Stimulated activated naive CD8-positive, alpha-beta T cell treated with anti-CD3 and anti-CD28 coated beads, Interleukin-15, Interleukin-2, amounts not matched to agents 100 ng/mL and 50 ng/mL, for 24 hours (primary cell): ENCODE measurements at regions not wholly inside any gene's neighbourhood (a gene's known extent, or its start where the extent isn't known, plus 50 kb on each side); places are given as distances from the start of the nearest gene placed in this dataset.

Source experiments
- H3K27ac Mint-ChIP-seq: one replicate; pipeline ENCODE4 v1.8.0; 2021; ENCODE audit warnings: mild to moderate bottlenecking, mixed read lengths
- H3K27me3 Mint-ChIP-seq: one replicate; pipeline ENCODE4 v1.8.0; 2021; ENCODE audit warnings: mixed read lengths
- H3K36me3 Mint-ChIP-seq: one replicate; pipeline ENCODE4 v1.8.0; 2021; ENCODE audit warnings: low read depth, mixed read lengths
- H3K4me1 Mint-ChIP-seq: one replicate; pipeline ENCODE4 v1.8.0; 2021; ENCODE audit warnings: low read depth, mixed read lengths
- H3K4me3 Mint-ChIP-seq: one replicate; pipeline ENCODE4 v1.8.0; 2021; ENCODE audit warnings: mild to moderate bottlenecking, mixed read lengths
- H3K9me3 Mint-ChIP-seq: one replicate; pipeline ENCODE4 v1.8.0; 2021; ENCODE audit warnings: mixed read lengths

DNA sequence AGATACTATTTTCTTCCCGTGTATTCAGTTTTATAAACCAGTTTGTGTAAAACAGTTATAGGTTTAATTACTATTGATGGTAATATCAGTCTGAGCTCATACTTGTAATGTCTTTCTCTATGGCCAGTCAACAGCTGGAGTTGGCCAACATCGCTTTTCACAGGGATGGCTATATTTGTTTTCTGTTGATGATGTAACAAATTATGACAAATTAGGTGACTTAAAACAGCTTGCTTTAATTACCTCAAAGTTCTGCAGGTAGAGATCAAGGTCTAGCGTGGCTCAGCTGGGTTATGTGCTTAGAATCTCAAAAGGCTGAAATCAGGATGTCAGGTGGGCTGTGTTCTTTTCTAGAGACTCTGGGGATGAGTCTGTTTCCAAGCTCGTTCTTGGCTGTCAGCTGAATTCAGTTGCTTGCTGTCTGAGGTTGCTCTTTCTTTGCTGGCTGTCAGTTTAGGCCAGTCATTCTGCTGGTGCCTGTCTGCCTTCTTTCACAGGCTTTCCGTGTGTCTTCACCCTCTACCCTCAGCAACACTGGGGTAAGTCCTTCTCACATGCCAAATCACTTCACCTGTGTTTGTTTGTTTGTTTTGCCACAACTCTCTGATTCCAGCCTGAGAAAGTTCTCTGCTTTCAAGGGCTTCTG is 370.2 kb upstream of the E2F7 start:
- Mint-ChIP-seq H3K27ac (no peak overlapping the region), H3K36me3 (no peaks in the 10 kb centered on the region), H3K4me3 (no peak overlapping the region)

DNA sequence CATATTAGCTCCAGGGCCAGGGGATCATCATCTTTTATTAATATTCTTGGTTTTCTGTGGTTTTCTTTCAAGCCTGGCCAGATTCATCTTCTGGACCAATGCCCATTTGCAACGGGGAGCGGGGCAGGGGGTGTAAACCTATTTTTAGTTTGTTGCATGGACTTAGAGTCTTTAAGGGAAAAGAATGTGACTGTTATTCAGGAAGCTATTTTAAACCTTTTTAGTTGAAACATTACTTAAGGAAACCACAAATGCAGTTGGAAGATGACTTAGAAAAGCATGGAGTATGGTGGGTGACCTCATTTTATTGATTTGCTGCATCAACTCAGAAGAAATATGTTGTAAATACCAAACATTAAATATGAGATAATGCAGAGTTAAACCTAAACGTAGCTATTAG is 368.4 kb upstream of the E2F7 start:
- Mint-ChIP-seq H3K9me3 (no peaks in the 10 kb centered on the region), H3K4me1 (no peaks in the 10 kb centered on the region), H3K4me3 (no peak overlapping the region), H3K27me3 (no peaks in the 10 kb centered on the region), H3K27ac (no peak overlapping the region), H3K36me3 (no peaks in the 10 kb centered on the region)

More for the DNA sequence above, 370.2 kb upstream of the E2F7 start:
- Mint-ChIP-seq H3K27me3 (no peaks in the 10 kb centered on the region), H3K4me1 (no peaks in the 10 kb centered on the region), H3K9me3 (no peaks in the 10 kb centered on the region)

- Mint-ChIP-seq H3K9me3 (peaks cover 8% of the 10 kb centered on the region), H3K36me3 (no peaks in the 10 kb centered on the region), H3K4me3 (no peak overlapping the region), H3K27me3 (no peaks in the 10 kb centered on the region), H3K4me1 (no peaks in the 10 kb centered on the region), H3K27ac (no peak overlapping the region)
These were observed 364.1 kb upstream of the E2F7 start for GRCh38 chr12:77429426-77429825.

- Mint-ChIP-seq H3K4me1 (no peaks in the 10 kb centered on the region), H3K27me3 (no peaks in the 10 kb centered on the region), H3K27ac (no peak overlapping the region), H3K36me3 (no peaks in the 10 kb centered on the region), H3K4me3 (no peak overlapping the region), H3K9me3 (peaks cover 10% of the 10 kb centered on the region)
These were observed 355.8 kb upstream of the E2F7 start for GRCh38 chr12:77421152-77421551.

GRCh38 chr12:77409551-77409950 is 344.2 kb upstream of the E2F7 start:
- no peaks in the 10 kb centered on the region for H3K27me3 Mint-ChIP-seq
- H3K9me3 Mint-ChIP-seq = no peaks in the 10 kb centered on the region
- H3K27ac Mint-ChIP-seq = no peak overlapping the region
- H3K4me1 Mint-ChIP-seq = no peaks in the 10 kb centered on the region
- H3K36me3 Mint-ChIP-seq = no peaks in the 10 kb centered on the region
- no peak overlapping the region for H3K4me3 Mint-ChIP-seq

DNA sequence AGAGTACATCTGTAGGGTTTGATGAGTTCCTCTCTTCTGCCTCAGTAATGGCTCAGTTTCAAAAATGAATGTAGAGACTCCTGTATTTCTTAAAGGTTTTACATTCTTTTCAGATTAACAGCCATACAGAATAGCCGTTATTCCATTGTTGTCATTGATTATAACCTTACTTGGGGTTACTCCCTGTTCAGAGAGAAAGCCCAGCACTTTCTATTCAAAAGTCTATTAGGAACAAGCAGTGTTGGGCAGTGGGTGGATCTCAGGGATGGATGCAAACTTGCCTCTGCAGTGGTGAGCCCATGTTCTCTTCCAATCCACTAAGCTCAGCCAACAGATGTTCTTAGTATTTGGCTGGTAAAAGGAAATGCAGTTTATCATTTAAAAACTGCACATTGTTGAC is 342.6 kb upstream of the E2F7 start:
- H3K4me1 Mint-ChIP-seq = no peaks in the 10 kb centered on the region
- no peaks in the 10 kb centered on the region for H3K9me3 Mint-ChIP-seq
- no peaks in the 10 kb centered on the region for H3K27me3 Mint-ChIP-seq
- H3K27ac Mint-ChIP-seq = no peak overlapping the region
- no peak overlapping the region for H3K4me3 Mint-ChIP-seq
- H3K36me3 Mint-ChIP-seq = no peaks in the 10 kb centered on the region

DNA sequence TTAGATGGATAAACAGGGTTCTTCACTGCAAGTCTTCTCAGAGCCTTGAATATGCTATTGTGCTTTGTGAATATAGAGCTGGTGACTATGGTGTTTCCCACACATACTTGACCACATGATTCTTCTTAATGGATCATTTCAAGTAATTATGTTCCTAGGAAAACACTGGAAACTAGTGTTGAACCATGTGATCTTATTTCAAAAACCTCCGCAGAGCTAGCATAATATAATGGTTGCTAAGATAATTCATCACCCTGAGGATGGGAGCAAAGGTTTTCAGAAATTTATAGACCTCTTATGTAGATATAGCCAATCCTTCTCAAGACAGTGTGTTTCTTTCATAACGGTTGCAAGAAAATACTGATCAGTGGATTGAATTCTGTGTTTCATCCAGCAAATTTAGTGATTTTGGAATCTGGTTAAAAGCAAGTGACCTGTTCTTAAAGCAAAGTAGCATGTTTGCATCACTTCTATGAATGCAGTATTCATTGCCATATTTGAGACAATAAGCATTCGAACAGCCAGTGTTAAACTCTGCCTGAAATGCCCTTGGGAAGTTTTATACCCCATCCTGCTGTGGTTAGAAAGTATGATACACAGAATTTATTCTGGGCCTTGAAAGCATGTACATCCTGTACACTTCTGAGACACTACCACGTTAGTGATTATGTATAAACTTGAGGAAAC is 341.0 kb upstream of the E2F7 start:
- Mint-ChIP-seq H3K27me3 (no peaks in the 10 kb centered on the region), H3K4me3 (no peak overlapping the region), H3K36me3 (no peaks in the 10 kb centered on the region), H3K27ac (no peak overlapping the region), H3K4me1 (no peaks in the 10 kb centered on the region), H3K9me3 (no peaks in the 10 kb centered on the region)

DNA sequence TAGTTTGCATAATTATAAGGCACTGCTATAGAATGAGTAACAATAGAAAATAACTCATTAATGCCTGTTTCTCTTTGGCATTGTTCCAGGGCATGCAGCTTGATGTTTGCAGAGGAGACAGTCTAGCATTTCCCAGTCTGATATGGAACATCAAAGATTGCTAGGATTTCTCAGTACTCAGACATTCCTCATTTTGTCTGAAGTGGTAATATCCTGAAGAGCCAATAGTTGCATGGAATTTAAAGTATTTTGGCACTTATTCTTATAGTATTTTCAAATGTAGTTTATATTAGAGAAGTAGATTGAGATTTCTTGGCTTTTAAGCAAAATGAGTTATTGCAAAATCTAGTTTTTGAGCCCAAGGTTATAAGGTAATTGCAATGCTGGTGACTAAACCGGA is 337.3 kb upstream of the E2F7 start:
- no peaks in the 10 kb centered on the region for H3K9me3 Mint-ChIP-seq
- no peaks in the 10 kb centered on the region for H3K36me3 Mint-ChIP-seq
- H3K27me3 Mint-ChIP-seq = no peaks in the 10 kb centered on the region
- H3K4me1 Mint-ChIP-seq = no peaks in the 10 kb centered on the region
- no peak overlapping the region for H3K4me3 Mint-ChIP-seq
- H3K27ac Mint-ChIP-seq = no peak overlapping the region

- H3K9me3 Mint-ChIP-seq = no peaks in the 10 kb centered on the region
- no peak overlapping the region for H3K27ac Mint-ChIP-seq
- no peaks in the 10 kb centered on the region for H3K36me3 Mint-ChIP-seq
- H3K4me1 Mint-ChIP-seq = no peaks in the 10 kb centered on the region
- no peak overlapping the region for H3K4me3 Mint-ChIP-seq
- H3K27me3 Mint-ChIP-seq = no peaks in the 10 kb centered on the region
These were observed 336.4 kb upstream of the E2F7 start for GRCh38 chr12:77401770-77402081.

DNA sequence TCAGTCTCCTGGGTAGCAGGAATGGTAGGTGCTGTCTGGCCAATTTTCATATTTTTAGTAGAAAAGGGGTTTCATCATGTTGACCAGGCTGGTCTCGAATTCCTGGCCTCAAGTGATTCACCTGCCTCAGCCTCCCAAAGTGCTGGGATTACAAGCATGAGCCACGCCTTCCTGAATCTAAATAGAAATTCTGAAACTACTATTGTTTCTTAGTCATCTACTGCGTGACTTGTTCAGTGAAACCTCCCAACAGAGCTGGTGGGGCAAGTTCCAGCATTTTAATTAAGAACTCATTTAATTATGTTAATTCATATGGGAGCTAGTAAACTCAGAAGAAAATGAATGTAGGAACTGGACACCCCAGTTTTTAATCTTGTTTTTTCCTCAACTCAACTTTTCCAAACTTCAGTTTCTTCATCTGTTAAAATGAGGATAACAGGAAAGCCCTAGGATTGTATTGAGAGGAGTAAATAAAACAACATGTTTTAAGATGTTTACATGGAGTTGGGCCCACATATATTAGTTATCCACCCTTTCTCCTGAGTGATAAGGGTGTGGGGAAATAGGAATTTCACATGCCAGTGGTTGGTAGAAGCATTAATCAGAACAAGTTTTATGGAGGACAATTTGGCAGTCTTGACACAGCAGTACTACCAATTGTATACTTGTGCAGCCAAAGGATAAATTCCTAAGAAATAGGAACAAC is 335.8 kb upstream of the E2F7 start:
- H3K4me3 Mint-ChIP-seq = no peak overlapping the region
- no peak overlapping the region for H3K27ac Mint-ChIP-seq
- H3K9me3 Mint-ChIP-seq = no peaks in the 10 kb centered on the region
- H3K4me1 Mint-ChIP-seq = no peaks in the 10 kb centered on the region
- no peaks in the 10 kb centered on the region for H3K27me3 Mint-ChIP-seq
- no peaks in the 10 kb centered on the region for H3K36me3 Mint-ChIP-seq

DNA sequence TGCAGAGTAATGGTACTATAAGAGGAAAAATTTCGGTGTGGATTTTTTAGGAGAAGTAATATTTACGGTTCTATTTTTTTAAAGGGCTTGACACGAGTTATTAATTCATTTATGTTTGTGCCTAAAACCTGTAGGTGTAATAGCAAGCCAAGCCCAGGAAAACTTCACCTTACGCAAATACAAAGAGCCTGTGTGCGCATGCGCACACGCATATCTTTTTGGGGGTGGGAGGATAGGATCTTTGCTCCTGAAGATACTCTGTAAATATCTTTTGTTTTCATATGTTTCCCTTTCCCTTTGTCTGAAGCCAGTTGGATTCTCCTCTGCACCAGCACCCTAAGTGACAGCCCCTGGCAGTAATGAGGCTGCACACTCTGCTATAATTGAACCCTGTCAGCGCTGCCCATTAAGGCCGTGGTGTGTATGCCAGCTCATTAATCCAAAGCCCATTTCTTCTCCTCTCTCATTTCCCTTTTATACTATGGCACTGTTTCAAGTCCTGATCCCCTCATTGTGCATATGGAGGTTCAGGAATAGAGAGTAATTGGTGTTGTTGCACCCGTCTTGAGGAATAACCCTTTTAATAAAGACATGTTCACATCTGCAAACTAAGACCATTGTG is 327.2 kb upstream of the E2F7 start:
- Mint-ChIP-seq H3K4me1 (no peaks in the 10 kb centered on the region), H3K27ac (no peak overlapping the region)

DNA sequence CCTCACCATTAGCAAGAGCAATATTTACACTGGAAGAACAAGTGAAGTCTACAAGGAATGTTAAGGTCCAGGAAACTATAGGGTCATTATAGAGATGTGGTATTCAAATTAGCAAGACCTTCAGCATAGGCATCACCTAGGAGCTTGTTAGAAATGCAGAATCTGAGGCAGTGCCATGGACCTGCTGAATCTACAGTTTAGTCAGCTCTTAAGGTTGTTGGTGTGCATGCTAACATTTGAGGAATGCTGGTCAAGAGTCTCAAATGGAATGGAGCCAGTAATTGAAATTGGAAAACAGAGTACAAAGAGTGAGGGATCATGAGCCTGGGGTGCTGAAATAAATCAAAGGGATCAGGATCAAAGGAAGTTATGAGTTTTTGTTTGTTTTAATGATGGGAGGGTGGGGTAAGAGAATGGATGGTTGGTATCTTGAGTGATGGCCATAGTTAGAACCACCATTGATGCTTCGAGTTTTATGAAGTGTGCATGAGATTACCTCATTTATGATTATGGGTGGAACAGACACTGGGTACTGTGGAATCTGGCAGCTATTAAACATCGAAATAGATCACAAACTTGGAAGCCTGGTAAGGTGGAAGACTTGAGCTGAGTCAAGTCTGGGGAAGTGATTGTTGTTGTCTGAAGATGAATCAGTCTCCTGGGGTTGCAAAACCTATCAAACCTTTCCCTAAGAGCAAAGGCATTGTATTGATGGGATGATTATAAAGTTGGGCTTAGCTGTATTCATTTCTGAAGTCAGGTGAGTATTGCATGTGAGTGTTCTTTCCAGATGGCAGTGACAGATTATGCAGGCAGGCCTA is 323.3 kb upstream of the E2F7 start:
- no peak overlapping the region for H3K27ac Mint-ChIP-seq
- no peak overlapping the region for H3K4me3 Mint-ChIP-seq
- H3K9me3 Mint-ChIP-seq = no peaks in the 10 kb centered on the region
- H3K4me1 Mint-ChIP-seq = no peaks in the 10 kb centered on the region
- H3K27me3 Mint-ChIP-seq = no peaks in the 10 kb centered on the region
- no peaks in the 10 kb centered on the region for H3K36me3 Mint-ChIP-seq

More for the DNA sequence above, 327.2 kb upstream of the E2F7 start:
- no peaks in the 10 kb centered on the region for H3K27me3 Mint-ChIP-seq
- no peaks in the 10 kb centered on the region for H3K36me3 Mint-ChIP-seq
- no peaks in the 10 kb centered on the region for H3K9me3 Mint-ChIP-seq
- no peak overlapping the region for H3K4me3 Mint-ChIP-seq

GRCh38 chr12:77387671-77388070 is 322.3 kb upstream of the E2F7 start:
- H3K9me3 Mint-ChIP-seq = no peaks in the 10 kb centered on the region
- no peaks in the 10 kb centered on the region for H3K36me3 Mint-ChIP-seq
- no peaks in the 10 kb centered on the region for H3K4me1 Mint-ChIP-seq
- H3K4me3 Mint-ChIP-seq = no peak overlapping the region
- no peak overlapping the region for H3K27ac Mint-ChIP-seq
- H3K27me3 Mint-ChIP-seq = no peaks in the 10 kb centered on the region

GRCh38 chr12:77387214-77387613 is 321.8 kb upstream of the E2F7 start:
- no peak overlapping the region for H3K27ac Mint-ChIP-seq
- H3K4me1 Mint-ChIP-seq = no peaks in the 10 kb centered on the region
- H3K9me3 Mint-ChIP-seq = no peaks in the 10 kb centered on the region
- H3K27me3 Mint-ChIP-seq = no peaks in the 10 kb centered on the region
- no peak overlapping the region for H3K4me3 Mint-ChIP-seq
- H3K36me3 Mint-ChIP-seq = no peaks in the 10 kb centered on the region

DNA sequence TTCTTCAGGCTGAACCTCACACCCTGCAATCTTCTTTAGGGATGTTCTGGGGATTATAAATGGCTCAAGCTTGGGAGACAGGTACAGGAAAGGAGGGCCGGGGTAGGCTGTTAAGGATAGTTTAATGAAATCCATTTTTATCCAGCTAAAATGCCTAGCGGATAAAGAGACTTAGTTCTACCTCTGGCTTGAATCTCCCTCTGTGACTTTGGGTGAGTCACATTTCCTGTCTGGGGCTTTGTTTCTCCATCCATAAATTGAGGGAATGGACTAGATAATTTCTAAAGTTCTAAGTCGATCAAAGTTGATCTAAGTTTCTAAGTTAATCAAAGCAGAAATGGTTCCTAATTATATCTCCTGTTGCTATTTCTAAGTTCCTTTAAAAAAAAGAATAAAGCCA is 319.6 kb upstream of the E2F7 start:
- Mint-ChIP-seq H3K36me3 (no peaks in the 10 kb centered on the region), H3K27me3 (no peaks in the 10 kb centered on the region), H3K9me3 (no peaks in the 10 kb centered on the region)

More for the DNA sequence above, 319.6 kb upstream of the E2F7 start:
- H3K27ac Mint-ChIP-seq = no peak overlapping the region
- H3K4me3 Mint-ChIP-seq = no peak overlapping the region
- H3K4me1 Mint-ChIP-seq = no peaks in the 10 kb centered on the region
